ENCODE measurements at regions not wholly inside any gene's neighbourhood (a gene's known extent, or its start where the extent isn't known, plus 50 kb on each side); places are given as distances from the start of the nearest gene placed in this dataset.

DNA sequence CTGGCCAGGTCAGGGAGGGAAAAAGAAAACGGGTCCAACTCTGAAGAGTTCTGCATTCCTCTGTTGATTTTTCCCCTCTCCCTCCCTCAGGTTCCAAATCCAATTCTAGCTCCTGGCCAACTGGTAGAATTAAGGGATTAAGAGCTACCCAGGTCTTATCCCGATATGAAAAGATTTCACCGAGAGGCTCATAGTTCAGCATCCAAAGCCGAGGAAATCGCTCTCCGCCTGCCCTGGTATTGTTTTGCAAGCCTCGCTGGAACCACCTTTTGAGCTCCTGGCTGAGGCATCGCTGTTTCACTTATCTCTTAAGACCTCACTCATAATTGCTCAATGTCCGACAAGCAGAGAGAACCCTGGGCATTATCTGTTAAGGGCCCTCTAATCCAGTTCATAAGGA, 180.4 kb downstream of the URI1 start:
- TF ChIP-seq KLF6 (CRISPR knock-in tag; IDR thresholded peaks at IDR 0.05; ENCODE audit: borderline replicate concordance) (no peak), POLR2A (conservative IDR thresholded peaks at IDR 0.05) (no peak), PATZ1 (CRISPR knock-in tag; IDR thresholded peaks at IDR 0.05; ENCODE audit: borderline replicate concordance) (no peak), L3MBTL2 (IDR thresholded peaks at IDR 0.05) (no peak), KAT7 (CRISPR knock-in tag; IDR thresholded peaks at IDR 0.05; ENCODE audit: borderline replicate concordance) (no peak), SMAD1 (IDR thresholded peaks at IDR 0.05; ENCODE audit: low read depth, low read length, partially characterized antibody) (no peak), U2AF2 (optimal IDR thresholded peaks at IDR 0.05; ENCODE audit: low read depth, low read length) (no peak), FOXK2 (conservative IDR thresholded peaks at IDR 0.05 in 1 of 2, IDR thresholded peaks at IDR 0.05 in 1 of 2; ENCODE audit: low read depth in 2 of 2) (no peak), CBFB (CRISPR knock-in tag; IDR thresholded peaks at IDR 0.05) (no peak), POU5F1 (IDR thresholded peaks at IDR 0.05; ENCODE audit: borderline replicate concordance, low read depth, low read length, partially characterized antibody) (no peak)
- TF ChIP-seq, protein P1, sequence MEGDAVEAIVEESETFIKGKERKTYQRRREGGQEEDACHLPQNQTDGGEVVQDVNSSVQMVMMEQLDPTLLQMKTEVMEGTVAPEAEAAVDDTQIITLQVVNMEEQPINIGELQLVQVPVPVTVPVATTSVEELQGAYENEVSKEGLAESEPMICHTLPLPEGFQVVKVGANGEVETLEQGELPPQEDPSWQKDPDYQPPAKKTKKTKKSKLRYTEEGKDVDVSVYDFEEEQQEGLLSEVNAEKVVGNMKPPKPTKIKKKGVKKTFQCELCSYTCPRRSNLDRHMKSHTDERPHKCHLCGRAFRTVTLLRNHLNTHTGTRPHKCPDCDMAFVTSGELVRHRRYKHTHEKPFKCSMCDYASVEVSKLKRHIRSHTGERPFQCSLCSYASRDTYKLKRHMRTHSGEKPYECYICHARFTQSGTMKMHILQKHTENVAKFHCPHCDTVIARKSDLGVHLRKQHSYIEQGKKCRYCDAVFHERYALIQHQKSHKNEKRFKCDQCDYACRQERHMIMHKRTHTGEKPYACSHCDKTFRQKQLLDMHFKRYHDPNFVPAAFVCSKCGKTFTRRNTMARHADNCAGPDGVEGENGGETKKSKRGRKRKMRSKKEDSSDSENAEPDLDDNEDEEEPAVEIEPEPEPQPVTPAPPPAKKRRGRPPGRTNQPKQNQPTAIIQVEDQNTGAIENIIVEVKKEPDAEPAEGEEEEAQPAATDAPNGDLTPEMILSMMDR (IDR thresholded peaks at IDR 0.05 in 2 of 3, conservative IDR thresholded peaks at IDR 0.05 in 1 of 3; ENCODE audit: insufficient read depth in 2 of 3, low read depth in 1 of 3, low read length in 3 of 3), result no peak

Data from K562 (cell line).